Activated CD4-positive, CD25-positive, alpha-beta regulatory T cell (primary cell): ENCODE measurements at regions not wholly inside any gene's neighbourhood (a gene's known extent, or its start where the extent isn't known, plus 50 kb on each side); places are given as distances from the start of the nearest gene placed in this dataset.

Experiments
- DNase-seq, 4 experiments: peaks; one replicate each; lab custom pipeline; 2025; lab: John Stamatoyannopoulos, UW

DNA sequence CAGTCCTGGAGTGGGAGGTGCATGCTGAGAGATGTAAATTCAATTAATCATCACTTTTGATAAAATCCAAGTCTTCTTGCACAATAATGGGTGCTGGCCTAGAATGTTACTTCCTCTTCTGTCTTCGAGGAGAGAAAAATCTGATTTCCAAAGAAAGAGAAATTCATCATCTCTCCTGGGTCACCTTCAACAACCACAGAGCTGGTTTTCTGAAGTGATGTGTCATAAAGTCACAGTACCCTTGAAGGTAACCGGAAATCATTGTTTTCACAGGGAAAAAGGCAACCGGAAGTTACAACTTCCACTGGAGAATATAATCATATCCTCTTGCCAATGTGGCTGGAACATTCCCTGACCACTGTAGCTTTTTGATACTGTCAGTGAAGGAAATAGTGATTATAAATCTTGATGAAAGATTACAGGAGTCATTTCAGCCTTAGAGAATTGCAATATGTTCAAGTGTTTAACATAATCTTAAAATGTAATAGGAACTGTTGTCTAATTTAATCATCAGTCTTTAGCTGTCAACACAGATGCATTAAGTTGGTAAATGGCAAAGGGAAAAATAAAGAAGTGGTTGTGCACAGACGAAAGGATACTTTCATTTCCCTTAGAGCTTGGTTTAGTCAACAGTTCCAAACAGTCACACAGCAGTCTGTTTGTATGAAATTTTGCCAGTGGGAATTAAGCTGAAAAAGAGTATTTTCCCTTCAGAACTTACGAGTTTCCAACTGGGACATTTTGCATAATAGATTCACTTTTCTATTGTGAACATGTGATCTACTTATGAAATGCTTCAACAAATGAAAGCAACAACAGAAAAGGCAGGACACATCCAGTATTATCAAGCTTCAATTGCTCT lies 106.5 kb upstream of the SLC4A7 start:
- no peak for DNase-seq

GRCh38 chr3:27589795-27590194 lies 105.6 kb upstream of the SLC4A7 start:
- DNase-seq = no peak

- no peak for DNase-seq
Measured at GRCh38 chr3:27585429-27585828, 101.2 kb upstream of the SLC4A7 start.

GRCh38 chr3:27584874-27585273 lies 100.7 kb upstream of the SLC4A7 start:
- DNase-seq = no peak

GRCh38 chr3:27581852-27582251 lies 97.7 kb upstream of the SLC4A7 start:
- DNase-seq = no peak

DNA sequence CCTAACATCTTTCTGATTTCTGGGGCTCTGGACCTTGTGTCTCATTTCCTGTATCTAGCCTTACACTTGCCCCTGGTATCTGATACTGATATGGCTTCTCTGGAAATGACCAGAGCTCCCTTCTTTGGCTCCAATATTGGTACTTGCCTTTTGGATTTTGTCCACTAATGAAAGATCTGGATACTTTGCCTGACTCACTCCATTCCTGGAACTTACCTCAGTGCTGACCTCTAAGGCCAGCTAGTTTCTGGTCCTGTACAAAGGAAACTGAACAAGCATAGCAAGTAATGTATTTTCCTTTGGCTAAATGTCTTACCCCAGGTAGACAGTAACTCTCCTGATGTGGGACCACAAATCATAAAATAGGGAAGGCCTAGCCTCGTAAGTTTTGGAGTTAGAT lies 93.8 kb upstream of the SLC4A7 start:
- DNase-seq = no peak

- DNase-seq = no peak
Measured at GRCh38 chr3:27577504-27577903, 93.3 kb upstream of the SLC4A7 start.

- no peak for DNase-seq
Measured at GRCh38 chr3:27576171-27576570, 92.0 kb upstream of the SLC4A7 start.

DNA sequence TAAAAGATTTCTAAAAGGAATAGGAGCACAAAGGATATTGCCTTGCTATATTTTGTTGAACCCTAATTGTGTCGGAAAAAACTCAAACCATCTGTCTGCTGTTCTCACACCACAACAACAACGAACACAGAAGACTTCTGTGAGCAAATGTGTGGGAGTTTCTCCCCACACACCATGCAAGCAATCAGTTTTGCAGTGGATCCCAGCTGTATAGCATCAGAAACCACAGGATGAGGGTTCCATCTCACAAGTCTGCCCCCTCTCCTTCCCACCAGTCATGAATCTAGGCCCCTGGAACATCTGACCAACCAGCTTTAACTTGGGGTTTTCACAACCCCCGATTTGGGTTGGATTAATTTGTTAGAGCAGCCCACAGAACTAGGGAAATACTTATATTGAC lies 91.3 kb upstream of the SLC4A7 start:
- DNase-seq = no peak

DNA sequence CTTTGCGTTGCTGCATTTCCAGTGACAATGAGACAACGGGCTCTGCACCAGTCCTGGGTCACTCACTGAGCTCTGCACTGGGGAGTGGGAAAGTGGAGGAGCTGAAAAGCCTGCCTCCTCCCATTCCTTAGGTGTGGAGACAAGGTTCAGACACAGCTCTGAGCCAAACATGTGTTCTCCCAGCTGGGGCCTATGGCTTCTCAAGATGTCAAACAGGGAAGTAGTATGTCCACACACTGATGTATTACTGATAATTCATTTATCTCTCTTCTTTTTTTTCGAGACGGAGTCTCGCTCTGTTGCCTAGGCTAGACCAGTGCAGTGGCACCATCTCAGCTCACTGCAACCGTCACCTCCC lies 90.2 kb upstream of the SLC4A7 start:
- DNase-seq = no peak

DNA sequence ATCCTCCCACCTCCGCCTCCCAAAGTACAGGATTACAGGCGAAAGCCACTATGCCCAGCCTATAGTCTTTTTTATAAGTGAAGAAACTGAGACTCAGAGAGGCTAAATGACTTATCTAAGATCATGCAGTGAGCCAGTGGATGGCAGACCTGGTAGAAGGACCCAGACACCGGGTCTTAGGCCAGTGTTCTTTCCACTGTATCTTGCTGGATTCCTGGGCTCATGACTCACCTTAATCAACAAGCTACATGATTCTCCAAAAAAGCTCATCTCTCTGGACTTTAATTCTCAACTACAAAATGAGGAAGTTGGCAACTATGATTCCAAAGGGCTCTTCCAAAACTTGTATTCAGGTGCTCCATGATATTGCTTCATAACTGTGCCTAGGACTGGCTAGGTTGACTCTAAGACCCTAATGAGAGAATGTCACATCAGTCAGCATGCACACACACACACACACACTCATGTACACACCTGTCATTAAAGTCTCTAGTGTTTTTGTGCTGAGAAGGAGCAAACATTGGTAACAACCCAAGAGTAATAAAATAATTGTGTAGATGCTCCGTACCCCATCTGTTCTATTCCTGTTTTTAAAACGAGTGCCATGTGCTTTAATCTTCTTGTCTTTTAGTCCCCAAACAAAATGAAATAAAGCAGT lies 89.7 kb upstream of the SLC4A7 start:
- DNase-seq = no peak

GRCh38 chr3:27573138-27573537 lies 89.0 kb upstream of the SLC4A7 start:
- DNase-seq = no peak

DNA sequence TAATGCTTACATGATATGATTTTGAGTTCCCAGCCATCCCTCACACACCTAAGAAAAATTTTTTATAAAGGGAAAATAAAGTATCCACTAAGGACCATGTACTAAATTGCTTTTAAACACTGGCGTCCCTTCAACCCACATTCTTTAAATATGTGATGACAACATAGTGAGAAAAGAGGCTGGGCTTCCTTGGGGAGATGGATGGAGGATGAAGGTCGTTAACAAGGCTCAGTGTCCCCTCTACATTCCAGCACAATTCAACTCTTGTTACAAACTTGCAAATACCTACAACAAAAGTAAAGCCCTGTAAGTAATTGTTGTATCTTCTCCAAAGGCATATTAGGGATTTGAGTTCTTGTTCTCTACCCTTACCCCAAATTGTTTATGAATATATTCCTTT lies 87.2 kb upstream of the SLC4A7 start:
- DNase-seq = no peak

GRCh38 chr3:27570421-27571106 lies 86.4 kb upstream of the SLC4A7 start:
- no peak for DNase-seq

GRCh38 chr3:27568393-27568792 lies 84.2 kb upstream of the SLC4A7 start:
- no peak for DNase-seq

DNA sequence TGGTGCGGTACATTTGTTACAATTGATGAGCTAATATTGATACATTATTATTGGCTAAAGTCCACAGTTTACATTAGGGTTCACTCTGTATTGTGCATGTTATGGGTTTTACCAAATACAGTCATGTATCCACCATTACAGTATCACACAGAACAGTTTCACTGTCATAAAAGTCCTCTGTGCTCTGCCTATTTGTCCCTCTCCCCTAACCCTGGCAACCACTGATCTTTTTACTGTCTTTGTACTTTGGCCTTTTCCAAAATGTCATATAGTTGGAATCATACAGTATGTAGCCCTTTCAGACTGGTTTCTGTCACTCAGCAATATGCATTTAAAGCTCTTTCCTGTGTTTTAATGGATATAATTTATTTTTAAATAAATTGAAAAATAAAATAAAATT lies 83.1 kb upstream of the SLC4A7 start:
- no peak for DNase-seq

DNA sequence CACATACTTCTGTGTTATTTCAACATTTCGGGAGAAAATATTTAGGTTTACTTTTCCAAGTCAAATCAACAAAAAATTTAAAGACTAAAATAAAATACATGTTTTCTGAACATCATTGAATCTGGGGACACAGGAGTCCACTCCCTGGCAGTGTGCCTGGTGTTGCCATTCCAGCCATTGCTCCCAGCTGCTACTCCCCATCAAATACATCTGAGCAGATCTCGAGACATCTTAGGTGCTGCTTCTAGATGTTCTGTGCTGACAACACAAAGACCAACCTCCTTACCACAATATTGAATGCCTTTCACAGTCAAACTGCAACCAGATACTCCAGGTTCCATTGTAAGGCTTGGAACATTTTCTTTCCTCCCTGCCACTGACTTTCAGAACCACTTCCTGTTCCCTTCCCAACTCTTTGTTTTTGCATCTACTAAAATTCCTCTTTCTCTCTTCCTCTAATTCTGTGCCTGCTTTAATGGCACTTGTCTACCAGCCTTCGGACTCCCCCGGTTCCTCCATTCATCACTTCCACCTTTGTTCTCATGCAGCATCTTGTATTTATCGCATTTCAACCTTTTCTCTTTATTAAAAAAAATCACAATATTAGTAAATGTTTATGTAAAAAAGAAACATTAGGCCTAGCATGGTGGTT lies 81.1 kb upstream of the SLC4A7 start:
- no peak for DNase-seq

DNA sequence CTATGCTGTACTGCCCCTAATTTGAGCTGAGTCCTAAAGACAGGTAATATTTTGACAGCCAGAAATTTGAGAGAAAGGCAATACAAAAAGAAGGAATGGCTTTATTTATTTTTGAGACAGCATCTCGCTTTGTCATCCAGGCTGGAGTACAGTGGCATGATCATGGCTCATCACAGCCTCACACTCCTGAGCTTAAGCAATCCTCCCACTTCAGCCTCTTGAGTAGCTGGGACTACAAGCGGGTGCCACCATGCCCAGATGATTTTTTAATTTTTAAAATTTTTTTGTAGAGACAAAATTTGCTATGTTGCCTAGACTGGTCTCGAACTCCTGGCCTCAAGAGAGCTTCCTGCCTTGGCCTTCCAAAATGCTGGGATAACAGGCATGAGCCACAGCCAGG lies 77.4 kb upstream of the SLC4A7 start:
- DNase-seq = no peak

DNA sequence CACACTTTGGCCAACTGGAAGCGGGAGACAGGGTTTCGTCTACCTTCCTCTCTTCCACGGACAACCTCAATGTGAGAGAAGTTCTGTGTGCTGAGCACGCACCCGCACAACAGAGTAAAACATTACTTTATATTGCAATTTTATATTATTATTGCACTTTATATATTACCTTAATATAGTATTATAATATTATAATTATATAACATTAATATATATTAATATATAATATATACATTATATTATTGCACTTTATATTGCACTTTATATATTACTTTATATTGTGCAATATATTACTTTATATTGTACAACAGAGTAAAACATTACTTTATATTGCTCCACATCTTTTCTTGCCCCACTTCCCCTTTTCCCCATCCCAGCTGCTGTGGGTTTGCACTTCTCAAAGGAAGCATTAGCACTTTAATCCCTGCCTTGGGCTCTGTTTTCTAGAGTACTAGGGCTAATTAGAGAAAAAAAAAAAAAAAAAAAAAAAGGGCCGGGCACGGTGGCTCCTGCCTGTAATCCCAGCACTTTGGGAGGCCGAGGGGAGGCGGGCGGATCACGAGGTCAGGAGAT lies 76.4 kb upstream of the SLC4A7 start:
- DNase-seq = no peak

DNA sequence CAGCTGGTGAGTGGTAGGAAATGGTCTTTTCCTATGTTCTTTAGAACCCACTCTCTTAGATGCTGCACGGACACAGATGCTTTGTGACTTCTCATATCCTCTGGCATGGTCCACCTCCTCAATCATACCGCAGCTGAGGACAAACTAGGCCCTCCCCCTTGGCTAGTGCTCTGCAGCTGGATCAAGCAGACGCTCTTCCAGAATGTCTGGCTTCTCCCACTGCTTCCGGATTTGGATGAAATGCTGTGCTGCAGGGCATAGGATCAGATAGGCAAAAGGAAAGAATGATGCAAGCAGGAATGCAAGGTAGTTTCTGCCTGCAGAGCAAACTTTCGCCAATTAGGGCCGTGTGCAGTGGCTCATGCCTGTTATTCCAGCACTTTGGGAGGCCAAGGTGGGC lies 75.7 kb upstream of the SLC4A7 start:
- no peak for DNase-seq

DNA sequence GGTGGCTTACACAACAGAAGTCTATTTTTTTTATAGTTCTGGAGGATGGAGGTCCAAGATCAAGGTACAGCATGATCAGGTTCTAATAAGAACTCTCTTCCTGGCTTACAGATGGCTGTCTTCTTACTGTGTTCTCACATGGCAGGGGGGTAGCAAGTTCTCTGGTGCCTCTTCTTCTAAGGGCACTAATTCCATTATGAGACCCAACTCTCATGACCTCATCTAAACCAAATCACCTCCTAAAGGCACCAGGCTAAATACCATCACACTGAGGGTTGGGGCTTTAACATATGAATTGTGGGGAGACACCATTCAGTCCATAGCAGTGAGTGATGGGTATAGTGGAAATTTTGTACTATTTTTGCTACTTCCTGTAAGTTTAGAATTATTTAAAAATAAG lies 75.2 kb upstream of the SLC4A7 start:
- DNase-seq = no peak

GRCh38 chr3:27557411-27557810 lies 73.2 kb upstream of the SLC4A7 start:
- no peak for DNase-seq
